Ishikawa (cell line): ENCODE measurements at regions not wholly inside any gene's neighbourhood (a gene's known extent, or its start where the extent isn't known, plus 50 kb on each side); places are given as distances from the start of the nearest gene placed in this dataset.

ENCODE experiments used
- CEBPB ChIP-seq: IDR thresholded peaks from 2 replicates; pipeline ENCODE4 v1.6.1; 2012
- CREB1 ChIP-seq: IDR thresholded peaks from 2 replicates; pipeline ENCODE4 v1.6.1; 2012; ENCODE audit warnings: low read depth
- EGR1 ChIP-seq: IDR thresholded peaks from 2 replicates; pipeline ENCODE4 v1.6.1; 2012
- EP300 ChIP-seq: IDR thresholded peaks from 2 replicates; pipeline ENCODE4 v1.6.1; 2012; ENCODE audit warnings: borderline replicate concordance
- FOXM1 ChIP-seq: IDR thresholded peaks from 2 replicates; pipeline ENCODE4 v1.6.1; 2012; ENCODE audit warnings: low read depth, borderline replicate concordance
- NFIC ChIP-seq: IDR thresholded peaks from 2 replicates; pipeline ENCODE4 v1.6.1; 2012
- RAD21 ChIP-seq: IDR thresholded peaks from 2 replicates; pipeline ENCODE4 v1.6.1; 2012; ENCODE audit warnings: low read depth
- TAF1 ChIP-seq: IDR thresholded peaks from 2 replicates; pipeline ENCODE4 v1.6.1; 2012; ENCODE audit warnings: low read depth, mild to moderate bottlenecking
- TCF12 ChIP-seq: IDR thresholded peaks from 2 replicates; pipeline ENCODE4 v1.6.1; 2012; ENCODE audit warnings: low read depth
- TEAD4 ChIP-seq: IDR thresholded peaks from 2 replicates; pipeline ENCODE4 v1.6.1; 2012
- YY1 ChIP-seq: IDR thresholded peaks from 2 replicates; pipeline ENCODE4 v1.6.1; 2012; ENCODE audit warnings: low read depth
- ZBTB7A ChIP-seq: IDR thresholded peaks from 2 replicates; pipeline ENCODE4 v1.6.1; 2012; ENCODE audit warnings: low read depth
- TF ChIP-seq, protein P1 (sequence below): IDR thresholded peaks from 2 replicates; pipeline ENCODE4 v1.6.1; 2012; ENCODE audit warnings: low read depth, mild to moderate bottlenecking
- TF ChIP-seq, protein P2 (sequence below): IDR thresholded peaks from 2 replicates; pipeline ENCODE4 v1.6.1; 2012
- TF ChIP-seq, protein P3 (sequence below): IDR thresholded peaks from 2 replicates; pipeline ENCODE4 v1.6.1; 2012

DNA sequence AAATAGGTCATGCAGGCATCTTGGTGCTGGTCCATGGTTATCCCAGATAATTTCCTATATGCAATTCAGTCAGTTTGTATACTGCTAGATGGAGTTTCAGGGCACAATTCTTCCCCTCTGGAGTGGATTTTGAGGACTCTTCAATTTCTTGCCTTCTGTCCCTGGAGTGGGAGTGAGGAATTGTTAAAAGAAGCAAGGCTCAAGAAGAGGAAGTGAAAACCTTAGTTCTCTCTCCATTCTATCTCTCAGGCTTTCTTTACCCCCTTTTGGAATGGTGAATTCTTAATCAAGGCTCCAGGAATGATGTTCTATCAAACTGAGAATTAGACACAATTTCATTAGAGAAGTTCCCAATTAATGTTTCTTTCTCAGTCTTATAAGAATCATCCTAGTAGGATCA lies 67.1 kb downstream of the RWDD3 start:
- TF ChIP-seq, protein P1, sequence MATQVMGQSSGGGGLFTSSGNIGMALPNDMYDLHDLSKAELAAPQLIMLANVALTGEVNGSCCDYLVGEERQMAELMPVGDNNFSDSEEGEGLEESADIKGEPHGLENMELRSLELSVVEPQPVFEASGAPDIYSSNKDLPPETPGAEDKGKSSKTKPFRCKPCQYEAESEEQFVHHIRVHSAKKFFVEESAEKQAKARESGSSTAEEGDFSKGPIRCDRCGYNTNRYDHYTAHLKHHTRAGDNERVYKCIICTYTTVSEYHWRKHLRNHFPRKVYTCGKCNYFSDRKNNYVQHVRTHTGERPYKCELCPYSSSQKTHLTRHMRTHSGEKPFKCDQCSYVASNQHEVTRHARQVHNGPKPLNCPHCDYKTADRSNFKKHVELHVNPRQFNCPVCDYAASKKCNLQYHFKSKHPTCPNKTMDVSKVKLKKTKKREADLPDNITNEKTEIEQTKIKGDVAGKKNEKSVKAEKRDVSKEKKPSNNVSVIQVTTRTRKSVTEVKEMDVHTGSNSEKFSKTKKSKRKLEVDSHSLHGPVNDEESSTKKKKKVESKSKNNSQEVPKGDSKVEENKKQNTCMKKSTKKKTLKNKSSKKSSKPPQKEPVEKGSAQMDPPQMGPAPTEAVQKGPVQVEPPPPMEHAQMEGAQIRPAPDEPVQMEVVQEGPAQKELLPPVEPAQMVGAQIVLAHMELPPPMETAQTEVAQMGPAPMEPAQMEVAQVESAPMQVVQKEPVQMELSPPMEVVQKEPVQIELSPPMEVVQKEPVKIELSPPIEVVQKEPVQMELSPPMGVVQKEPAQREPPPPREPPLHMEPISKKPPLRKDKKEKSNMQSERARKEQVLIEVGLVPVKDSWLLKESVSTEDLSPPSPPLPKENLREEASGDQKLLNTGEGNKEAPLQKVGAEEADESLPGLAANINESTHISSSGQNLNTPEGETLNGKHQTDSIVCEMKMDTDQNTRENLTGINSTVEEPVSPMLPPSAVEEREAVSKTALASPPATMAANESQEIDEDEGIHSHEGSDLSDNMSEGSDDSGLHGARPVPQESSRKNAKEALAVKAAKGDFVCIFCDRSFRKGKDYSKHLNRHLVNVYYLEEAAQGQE = no peak
- TF ChIP-seq YY1 (no peak), FOXM1 (no peak), CEBPB (no peak), RAD21 (no peak), ZBTB7A (no peak), EP300 (no peak), TAF1 (no peak), CREB1 (no peak), NFIC (no peak), TEAD4 (no peak), TCF12 (no peak), EGR1 (no peak)
- TF ChIP-seq, protein P2, sequence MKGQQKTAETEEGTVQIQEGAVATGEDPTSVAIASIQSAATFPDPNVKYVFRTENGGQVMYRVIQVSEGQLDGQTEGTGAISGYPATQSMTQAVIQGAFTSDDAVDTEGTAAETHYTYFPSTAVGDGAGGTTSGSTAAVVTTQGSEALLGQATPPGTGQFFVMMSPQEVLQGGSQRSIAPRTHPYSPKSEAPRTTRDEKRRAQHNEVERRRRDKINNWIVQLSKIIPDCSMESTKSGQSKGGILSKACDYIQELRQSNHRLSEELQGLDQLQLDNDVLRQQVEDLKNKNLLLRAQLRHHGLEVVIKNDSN = no peak
- TF ChIP-seq, protein P3, sequence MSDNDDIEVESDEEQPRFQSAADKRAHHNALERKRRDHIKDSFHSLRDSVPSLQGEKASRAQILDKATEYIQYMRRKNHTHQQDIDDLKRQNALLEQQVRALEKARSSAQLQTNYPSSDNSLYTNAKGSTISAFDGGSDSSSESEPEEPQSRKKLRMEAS = no peak

DNA sequence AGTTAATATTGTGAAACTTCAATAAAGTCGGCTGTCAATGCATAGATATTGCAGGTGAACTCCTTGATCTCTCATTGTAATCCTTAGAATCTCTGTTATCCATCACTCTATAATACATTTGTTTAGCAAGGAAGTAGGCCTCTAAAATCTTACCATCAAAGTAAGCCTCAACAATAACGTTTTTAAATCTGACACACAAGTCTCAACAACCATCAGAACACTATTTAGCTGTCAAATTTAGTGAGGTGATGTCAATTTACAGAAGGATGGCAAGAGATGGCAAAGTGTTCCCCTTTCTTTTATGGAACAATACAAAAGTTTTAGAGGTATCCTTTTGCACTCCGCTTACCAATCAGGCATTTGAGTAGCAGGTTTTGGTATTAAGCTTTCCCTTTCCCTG lies 67.6 kb downstream of the RWDD3 start:
- TF ChIP-seq RAD21 (no peak), EGR1 (no peak)
- TF ChIP-seq, protein P1 = no peak
- TF ChIP-seq, protein P2 = no peak

DNA sequence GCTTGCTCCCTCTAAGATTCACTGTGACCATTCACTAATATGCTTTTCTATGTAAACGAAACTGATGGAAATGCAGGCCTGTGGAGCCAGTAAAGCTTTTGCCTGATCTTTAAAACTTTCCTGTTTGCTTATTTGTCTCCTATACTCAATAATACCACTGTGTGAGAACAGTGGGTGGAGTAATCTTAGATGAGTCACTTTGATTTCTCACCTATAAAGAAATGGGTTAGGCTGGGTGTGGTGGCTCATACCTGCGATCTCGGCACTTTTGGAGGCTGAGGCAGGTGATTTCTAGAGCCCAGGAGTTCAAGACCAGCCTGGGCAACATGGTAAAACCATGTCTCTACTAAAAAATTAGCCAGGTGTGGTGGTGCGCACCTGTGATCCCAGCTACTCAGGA lies 70.8 kb downstream of the RWDD3 start:
- TF ChIP-seq TAF1 (no peak), NFIC (no peak), ZBTB7A (no peak), TEAD4 (no peak), EP300 (no peak)
- TF ChIP-seq, protein P1 = no peak
- TF ChIP-seq, protein P2 = no peak
- TF ChIP-seq, protein P3 = no peak

DNA sequence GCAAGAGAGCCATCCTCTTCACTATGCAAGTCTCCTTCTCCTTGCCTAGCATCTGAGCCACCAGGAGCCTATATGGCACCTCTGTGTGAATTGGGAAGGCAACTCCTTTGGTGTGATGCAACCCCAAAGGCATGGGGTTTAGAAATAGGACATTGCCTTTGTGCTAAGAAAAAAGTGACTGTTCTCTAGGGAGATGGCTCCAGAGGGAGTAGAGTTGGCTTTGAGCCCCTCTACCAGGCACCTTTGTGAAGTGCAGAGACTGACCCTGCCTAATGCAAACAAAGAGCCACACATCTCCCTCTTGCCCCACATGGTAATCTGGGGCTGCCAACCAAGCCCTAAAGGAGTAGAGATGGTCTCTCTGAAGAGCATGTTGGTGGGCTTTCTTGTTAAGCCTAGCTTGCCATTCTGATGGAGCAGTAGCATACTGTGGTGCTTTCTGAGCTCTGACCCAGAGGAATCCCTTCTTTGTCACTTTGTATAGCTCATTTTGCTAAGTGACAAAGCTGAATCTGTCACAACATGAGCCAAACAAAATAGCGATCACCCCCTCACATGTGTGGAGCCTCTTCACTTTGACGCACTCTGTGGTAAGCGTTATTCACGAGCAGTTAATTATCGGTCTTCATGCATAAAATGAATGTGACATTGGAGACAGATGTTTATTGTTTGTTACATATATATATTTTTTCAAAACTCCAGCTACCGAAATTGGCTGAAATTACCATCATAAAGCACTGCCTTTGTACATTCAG lies 74.4 kb downstream of the RWDD3 start:
- TF ChIP-seq FOXM1 (no peak), RAD21 (no peak), YY1 (no peak)
- TF ChIP-seq, protein P2 = no peak
